Fibroblast of skin of scalp (primary cell): ENCODE measurements at regions not wholly inside any gene's neighbourhood (a gene's known extent, or its start where the extent isn't known, plus 50 kb on each side); places are given as distances from the start of the nearest gene placed in this dataset.
A peak's percentile ranks its signal among the peaks of the same experiment; 100 is the strongest.

Source experiments
- DNase-seq: peaks from one replicate; pipeline ENCODE4 v3.0.0-alpha.2; 2013

GRCh38 chr9:121569266-121569648 lies 69.6 kb upstream of the GGTA1 start:
- DNase-seq: no peak

- no peak for DNase-seq
Measured at GRCh38 chr9:121572581-121572980, 72.9 kb upstream of the GGTA1 start.

DNA sequence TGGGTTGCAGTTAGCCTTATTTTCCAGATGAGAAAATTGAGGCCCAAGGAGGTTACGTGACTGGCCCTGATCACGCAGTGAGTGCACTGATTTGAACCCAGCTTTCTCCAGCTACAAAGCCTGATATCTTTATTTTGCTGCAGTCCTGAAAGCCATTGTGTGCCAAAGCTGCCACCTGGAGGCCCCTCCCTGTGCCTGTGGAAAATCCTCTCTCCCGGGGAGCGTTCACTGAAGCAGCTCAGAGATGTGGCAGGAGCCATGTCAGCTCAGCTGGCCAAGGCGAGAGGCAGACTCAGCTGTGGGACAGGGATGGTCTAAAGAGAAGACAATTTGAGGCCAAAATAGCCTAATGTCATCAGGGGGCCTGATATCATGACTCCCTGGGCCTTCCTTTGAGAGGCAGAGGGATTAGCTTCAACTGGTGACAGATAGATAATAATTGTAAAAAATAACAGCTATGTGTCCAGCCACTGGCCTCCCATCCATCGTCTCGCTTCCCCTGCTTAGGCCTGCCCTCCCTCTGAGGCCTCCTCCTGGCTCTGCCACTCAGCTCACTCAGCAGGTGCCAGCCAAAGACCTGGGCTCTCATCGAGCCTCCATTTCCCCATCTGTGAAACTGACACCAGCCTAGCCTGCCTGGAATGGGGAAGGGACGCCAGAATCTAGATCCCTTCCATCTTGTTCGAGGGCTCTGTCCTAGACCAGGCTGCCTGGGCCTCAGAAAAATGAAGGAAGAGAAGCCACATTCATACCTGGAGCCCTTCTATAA lies 74.3 kb upstream of the GGTA1 start:
- no peak for DNase-seq

DNA sequence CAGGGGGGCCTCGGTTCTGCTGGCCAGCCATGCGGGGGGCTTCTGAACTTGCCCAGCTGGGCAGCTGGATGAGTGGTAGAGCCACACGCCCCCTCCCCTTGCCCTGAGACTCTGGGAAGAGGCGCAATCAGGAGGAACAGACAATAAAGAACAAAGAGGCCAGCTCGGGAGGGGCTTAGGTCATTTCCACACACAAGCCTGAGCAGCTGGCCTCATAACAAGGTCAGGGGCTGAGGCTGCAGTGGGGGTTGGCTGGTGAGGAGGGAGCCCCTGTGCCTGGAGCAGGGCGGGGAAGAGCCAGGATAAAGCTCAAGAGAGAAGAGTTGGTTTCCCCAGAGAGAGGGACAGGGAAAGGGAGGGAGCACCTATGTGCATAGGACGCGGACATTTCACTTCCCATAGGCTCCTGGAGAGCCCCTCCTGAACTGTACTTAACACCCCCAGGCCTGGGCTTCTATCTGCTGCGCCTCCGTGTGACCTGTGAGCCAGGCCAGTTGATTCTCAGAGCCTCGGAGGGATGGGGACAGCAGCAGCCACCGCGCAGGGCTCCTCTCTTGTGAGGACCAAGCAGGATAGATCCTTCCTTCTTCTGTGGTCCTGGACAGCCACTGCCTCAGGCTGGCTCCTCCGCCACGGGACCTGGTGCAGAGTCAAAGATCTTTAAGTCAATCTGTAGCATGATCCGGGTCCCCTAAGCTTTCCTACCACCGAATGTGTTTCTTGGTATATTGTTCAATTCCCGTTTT lies 75.3 kb upstream of the GGTA1 start:
- no peak for DNase-seq

DNA sequence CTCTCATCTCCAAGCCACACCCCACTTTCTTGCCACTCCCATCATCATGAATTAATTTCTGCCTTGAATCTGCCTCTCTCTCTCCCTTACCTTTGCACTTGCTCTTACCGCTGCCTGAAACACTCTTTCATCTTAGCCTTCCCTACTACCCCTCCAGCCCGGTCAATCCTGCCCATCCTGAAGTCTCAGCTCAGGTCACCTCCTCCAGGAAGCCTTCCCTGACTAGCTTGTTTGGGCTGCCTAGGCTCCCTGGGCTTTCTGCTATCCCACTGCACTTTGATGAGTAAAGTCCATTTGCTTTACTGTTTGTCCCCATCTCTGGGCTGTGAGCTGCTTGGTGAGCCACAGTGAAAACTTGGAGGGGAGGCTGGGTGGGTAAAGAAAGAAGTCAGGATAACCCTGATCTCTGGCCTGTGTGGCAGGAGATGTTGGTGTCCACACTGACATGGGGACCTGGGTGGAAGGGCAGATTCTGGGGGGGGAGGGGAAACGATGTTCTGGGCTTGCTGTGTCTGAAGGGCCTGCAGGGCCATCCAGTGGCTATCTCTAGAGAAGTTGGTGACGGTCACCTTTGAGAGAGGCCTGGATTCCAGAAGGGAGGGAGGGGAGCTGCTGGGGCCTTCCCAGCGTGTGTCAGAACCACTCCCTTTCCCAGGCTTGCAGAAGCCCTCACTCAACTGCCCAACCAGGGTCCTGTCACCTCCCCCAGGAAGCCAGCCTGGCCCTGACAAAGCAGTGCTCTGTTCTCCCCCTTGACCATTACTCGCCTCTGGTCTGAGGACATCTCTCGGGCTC lies 75.0 kb upstream of the DAB2IP start:
- no peak for DNase-seq

DNA sequence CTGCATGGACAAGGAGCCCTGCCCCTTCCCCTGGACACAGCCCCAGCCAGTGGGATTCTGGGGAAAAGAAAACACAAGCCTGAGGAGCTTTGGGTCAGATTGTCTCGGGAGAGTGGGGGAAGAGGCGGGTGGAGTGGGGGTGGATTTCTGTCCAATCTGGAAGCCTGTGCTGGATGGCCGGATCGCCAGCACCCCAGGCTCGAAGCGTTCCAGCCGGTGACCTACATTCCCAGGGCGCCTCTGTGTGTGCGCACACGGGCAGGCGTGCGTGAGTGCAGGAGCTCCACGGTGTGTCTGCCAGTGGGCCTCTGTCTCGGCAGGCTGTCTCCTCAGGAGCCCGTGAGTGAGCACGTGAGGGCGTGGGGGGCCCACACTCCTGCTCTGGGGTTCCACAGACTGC lies 74.3 kb upstream of the DAB2IP start:
- DNase-seq: no peak

- no peak for DNase-seq
Measured at GRCh38 chr9:121577572-121577971, 73.9 kb upstream of the DAB2IP start.

- DNase-seq: no peak
Measured at GRCh38 chr9:121581786-121582600, 69.4 kb upstream of the DAB2IP start.

DNA sequence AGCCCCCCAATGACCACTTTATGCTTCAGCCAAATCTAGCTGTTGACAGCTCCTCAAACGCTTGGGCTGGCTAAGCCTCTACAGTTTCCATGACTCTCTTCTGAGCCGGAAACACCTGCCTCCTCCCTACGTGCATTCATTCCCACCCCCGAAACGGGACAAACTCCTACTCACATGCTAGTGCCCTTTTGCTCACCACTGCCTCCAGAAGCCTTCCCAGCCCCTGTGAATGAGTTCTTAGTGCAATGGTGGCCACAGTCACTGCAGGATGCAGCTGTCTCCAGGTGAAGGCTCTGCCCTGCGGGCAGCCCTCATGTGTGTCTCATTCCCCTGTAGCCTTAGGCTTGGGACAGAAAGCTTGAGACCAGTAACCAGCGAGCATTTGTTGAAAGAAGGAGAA lies 68.8 kb upstream of the DAB2IP start:
- no peak for DNase-seq

DNA sequence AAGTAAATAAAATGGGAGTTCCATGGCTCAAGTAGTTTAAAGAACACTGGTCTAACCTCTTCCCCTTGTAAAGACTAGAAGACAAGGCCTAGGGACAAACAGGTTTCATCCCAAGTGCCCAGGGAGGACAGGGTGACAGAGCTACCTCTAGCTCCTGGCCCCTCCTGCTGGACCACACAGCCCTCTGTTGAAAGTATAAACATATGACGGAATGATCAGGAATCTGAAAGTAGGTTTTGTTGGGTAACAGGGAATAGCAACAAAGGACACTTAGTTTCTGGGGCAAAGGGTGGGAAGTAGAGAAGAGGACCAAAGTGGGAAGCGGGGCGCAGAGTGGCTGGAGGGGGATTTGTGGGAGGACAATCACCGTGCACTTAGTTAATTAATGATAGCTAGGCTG lies 67.0 kb upstream of the DAB2IP start:
- no peak for DNase-seq

- no peak for DNase-seq
Measured at GRCh38 chr9:121587863-121588262, 63.6 kb upstream of the DAB2IP start.

- no peak for DNase-seq
Measured at GRCh38 chr9:121589986-121590385, 61.4 kb upstream of the DAB2IP start.

DNA sequence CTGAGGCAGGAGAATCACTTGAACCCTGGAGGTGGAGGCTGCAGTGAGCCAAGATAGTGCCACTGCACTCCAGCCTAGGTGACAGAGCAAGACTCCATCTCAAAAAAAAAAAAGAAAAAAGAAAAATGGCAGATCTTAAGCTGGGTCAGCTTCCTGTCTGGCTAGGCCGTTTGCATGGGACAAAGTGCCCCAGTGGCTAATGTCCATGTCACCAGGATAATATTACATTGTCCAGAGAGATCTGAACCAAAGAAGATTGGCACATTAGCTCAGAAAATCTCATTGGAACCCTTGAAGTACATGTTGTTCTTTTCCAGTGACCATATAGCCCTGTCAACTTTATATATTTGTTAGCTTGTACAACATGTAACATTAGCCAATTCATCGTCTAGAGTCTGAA lies 59.2 kb upstream of the DAB2IP start:
- no peak for DNase-seq

GRCh38 chr9:121593066-121593465 lies 58.4 kb upstream of the DAB2IP start:
- DNase-seq: no peak

DNA sequence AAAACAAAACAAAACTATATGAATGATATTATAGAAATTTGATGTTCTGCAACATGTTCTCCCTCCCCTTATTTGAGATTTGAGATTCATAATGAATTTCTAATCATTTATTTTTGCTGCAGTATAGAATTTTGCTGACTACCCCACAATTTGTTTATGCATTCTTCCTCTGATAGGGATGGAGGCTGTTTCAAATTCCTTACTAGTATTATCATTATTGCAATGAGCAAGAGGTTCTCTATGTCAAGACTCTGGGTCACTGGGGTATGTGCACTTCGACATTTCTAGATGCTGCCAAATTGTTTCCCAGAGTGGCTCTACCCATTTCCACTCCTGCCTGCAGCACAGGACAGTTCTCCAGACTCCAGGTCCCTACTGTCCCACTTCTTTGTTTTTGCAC lies 54.9 kb upstream of the DAB2IP start:
- peak; percentile 44 for DNase-seq

GRCh38 chr9:121597698-121598166 lies 53.7 kb upstream of the DAB2IP start:
- no peak for DNase-seq

DNA sequence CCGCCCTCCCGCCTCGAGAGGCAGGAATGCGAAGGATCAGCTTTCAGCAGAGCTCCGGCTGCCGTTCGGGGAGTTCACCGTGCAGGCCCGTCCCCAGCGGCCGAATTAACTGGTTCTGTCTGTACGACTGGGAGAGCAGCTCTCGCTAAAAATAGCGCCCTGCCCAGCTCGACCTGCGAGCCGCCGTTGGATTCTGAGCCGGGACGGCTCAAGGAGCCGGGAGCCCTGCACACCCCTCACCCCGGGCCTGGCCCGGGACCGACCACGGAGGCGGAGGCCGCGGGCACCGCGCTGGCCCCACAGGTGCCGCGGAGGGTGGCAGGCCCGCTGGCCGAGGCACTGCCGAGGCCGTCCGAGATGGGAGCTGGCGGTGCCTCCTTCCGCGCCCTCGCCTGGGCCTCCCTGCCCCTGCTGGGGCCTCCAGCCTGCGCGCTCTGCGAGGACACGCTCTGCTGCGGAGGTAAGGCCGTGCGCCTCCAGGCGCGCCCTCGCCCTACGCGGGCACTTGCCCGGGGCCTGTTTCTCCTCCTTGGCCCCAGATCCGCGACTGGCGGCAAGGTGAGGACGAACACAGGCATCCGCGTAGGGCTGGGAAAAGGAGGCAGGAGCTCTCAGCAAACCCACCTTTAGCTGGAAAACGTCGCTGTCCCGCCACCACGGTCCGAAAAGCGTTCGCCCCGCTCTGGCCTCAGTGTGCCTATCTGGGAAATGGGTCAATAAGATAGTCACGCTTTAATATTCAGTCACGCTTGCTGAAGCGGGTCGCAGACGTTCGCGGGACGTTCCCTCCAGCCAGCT lies 53.1 kb upstream of the DAB2IP start:
- DNase-seq: peak; percentile 87

DNA sequence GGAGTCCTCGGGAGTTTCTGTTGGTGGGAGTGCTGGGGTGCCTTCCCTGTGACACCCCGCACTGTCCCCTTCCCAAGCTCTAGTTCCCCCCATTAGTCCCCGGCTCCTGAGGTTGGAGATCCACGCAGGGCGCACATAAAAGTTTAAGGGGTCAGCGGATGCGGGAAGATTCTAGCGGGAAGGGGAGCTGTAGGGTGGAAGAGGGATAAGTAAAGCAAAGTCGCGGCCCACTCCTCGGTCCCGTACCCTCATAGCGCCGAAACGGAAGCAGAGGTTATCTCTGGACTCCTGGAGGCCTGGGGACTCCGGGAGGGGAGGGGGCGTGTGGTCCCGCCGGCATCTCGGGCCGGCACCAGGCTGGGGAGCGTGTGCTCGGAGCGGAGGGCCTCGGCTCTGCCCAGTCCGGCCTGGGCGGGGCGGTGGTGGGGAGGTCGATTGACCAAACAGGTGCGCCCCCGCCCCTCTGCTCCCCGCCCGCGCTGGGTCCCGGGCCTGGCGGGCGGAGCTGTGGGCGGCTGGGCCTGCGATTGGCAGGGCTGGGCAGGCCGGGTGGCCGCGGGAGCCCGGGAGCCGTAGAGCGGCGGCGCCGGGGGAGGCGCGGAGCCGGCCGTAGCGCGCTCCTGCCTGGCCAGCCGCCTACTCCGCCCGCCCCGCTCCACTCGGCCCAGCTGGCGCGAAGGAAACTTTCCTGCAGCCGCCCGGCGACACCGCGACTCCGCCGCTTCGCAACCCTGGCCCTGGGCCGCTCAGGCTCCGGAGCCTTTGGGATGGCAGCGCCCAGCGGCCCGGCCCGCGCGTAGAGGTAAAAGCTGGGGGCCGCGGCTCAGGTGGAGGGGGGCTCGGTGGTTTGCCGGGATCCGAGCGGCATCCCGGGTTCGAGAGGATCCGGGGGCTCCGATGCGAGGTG lies 52.2 kb upstream of the DAB2IP start:
- peak; percentile 20 for DNase-seq

GRCh38 chr9:121599872-121600585 lies 51.4 kb upstream of the DAB2IP start:
- no peak for DNase-seq

DNA sequence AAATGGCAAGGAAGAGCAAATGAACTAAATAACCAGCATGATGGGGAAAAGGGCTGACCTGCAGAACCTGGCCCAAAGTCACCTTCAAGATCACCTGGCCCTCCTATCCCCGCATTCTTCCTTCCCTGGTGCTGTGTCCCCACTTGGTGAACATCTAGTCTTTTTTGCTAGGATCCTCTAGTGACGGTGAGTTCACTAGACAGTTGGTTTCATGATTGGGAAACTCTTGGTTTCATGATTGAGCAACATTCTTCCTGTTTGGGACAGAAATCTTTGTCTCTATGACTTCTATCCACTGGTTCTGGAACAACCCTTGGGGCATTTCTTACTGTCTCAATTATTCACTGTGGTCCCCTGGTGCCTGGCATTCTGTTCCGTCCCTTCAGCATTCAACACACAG lies 50.2 kb upstream of the DAB2IP start:
- no peak for DNase-seq
